Urinary bladder (tissue), 3 donors: ENCODE measurements at regions not wholly inside any gene's neighbourhood (a gene's known extent, or its start where the extent isn't known, plus 50 kb on each side); places are given as distances from the start of the nearest gene placed in this dataset.

Experiments
- DNase-seq: peaks from one replicate; pipeline ENCODE4 v3.0.0-alpha.2; 2015; ENCODE audit errors: extremely low spot score
- H3K27ac ChIP-seq: one replicate; pipeline ENCODE4 v1.5.1; 2013; ENCODE audit warnings: low read depth, mild to moderate bottlenecking, moderate library complexity
- H3K36me3 ChIP-seq: one replicate; pipeline ENCODE4 v1.6.1; 2013; ENCODE audit warnings: mild to moderate bottlenecking, moderate library complexity; ENCODE audit not compliant: insufficient read depth
- H3K4me1 ChIP-seq: one replicate; pipeline ENCODE4 v1.6.1; 2013; ENCODE audit warnings: mild to moderate bottlenecking, moderate library complexity; ENCODE audit not compliant: insufficient read depth
- H3K4me3 ChIP-seq: one replicate; pipeline ENCODE4 v1.5.1; 2013; ENCODE audit warnings: low read depth, low read length
- WGBS: extraction: QIAGEN DNeasy Blood & Tissue Kit; methylation state at CpG from one replicate; pipeline ENCODE4 v1.1.7; 2013; 5-methylcytosine and 5-hydroxymethylcytosine counted together
- donor health status: healthy with polysubstance abuse.
- donor health status: healthy.

GRCh38 chr3:43162230-43163084 lies 56.6 kb upstream of the POMGNT2 start:
- Histone ChIP-seq H3K36me3 (no peaks in the 10 kb centered on the region), H3K4me3 (no peak overlapping the region), H3K27ac (no peak overlapping the region), H3K4me1 (no peaks in the 10 kb centered on the region)
- no peak for DNase-seq
- WGBS = 49% methylated on average over 13 of the region's 13 CpGs

DNA sequence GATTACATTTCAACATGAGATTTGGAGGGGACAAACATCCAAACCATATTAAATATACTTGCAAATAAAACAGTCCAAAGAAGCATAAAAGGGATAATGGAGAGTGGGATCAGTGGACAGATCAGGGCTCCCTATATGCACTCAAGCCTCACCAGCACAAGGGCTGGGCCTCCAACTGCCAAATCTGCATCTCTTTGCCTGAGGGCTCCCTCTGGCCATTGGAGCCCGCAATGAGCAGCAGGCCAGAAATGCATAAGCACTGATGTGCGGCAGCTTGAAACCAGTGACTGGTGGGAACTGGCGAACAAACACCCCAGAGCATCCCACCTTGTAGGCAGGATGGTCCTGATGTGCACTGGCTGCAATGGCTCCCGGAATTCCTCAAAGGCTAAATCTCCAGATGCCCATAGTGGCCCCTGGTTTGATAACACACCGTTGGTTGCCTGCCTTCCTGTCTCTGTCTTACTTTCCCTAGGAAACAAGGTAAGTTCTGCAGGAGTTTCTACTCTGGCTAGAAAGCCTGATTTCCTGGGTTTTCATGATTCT lies 55.9 kb upstream of the POMGNT2 start:
- 67% methylated on average over 5 of the region's 5 CpGs for WGBS
- no peaks in the 10 kb centered on the region for H3K36me3 ChIP-seq
- no peak for DNase-seq

DNA sequence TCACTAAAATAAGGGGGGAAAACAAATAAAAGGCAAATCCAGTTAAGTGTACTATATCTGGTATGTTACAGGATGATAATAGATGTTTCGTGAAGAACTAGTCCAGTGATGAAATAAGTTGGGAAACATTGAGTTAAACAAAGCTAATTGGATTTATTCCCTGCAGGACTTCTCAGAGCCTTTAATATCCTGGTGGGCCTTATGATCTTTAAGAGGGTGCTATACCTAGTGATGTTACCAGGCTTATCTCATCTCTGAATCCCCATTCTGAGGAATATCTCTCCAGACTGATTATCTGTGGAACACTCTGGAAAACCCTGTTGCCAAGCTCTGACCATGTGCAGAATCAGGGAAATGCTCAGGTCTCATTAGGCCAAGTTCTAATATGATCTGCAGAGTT lies 54.8 kb upstream of the POMGNT2 start:
- no peaks in the 10 kb centered on the region for H3K4me1 ChIP-seq

More for the DNA sequence above, 55.9 kb upstream of the POMGNT2 start:
- Histone ChIP-seq H3K4me1 (no peaks in the 10 kb centered on the region), H3K4me3 (no peak overlapping the region), H3K27ac (no peak overlapping the region)

GRCh38 chr3:43159876-43160255 lies 54.0 kb upstream of the POMGNT2 start:
- WGBS = 65% methylated on average over 3 of the region's 3 CpGs

More for the DNA sequence above, 54.8 kb upstream of the POMGNT2 start:
- Histone ChIP-seq H3K4me3 (no peak overlapping the region), H3K36me3 (no peaks in the 10 kb centered on the region), H3K27ac (no peak overlapping the region)
- no peak for DNase-seq
- WGBS = 98% methylated on average over 1 of the region's 1 CpG

GRCh38 chr3:43159131-43159875 lies 53.4 kb upstream of the POMGNT2 start:
- Histone ChIP-seq H3K36me3 (no peaks in the 10 kb centered on the region), H3K4me3 (no peak overlapping the region), H3K4me1 (no peaks in the 10 kb centered on the region), H3K27ac (no peak overlapping the region)
- no peak for DNase-seq
- 82% methylated on average over 8 of the region's 8 CpGs for WGBS

More at GRCh38 chr3:43159876-43160255, 54.0 kb upstream of the POMGNT2 start:
- no peaks in the 10 kb centered on the region for H3K4me1 ChIP-seq
- H3K36me3 ChIP-seq = no peaks in the 10 kb centered on the region
- no peak overlapping the region for H3K4me3 ChIP-seq
- no peak for DNase-seq
- H3K27ac ChIP-seq = no peak overlapping the region

DNA sequence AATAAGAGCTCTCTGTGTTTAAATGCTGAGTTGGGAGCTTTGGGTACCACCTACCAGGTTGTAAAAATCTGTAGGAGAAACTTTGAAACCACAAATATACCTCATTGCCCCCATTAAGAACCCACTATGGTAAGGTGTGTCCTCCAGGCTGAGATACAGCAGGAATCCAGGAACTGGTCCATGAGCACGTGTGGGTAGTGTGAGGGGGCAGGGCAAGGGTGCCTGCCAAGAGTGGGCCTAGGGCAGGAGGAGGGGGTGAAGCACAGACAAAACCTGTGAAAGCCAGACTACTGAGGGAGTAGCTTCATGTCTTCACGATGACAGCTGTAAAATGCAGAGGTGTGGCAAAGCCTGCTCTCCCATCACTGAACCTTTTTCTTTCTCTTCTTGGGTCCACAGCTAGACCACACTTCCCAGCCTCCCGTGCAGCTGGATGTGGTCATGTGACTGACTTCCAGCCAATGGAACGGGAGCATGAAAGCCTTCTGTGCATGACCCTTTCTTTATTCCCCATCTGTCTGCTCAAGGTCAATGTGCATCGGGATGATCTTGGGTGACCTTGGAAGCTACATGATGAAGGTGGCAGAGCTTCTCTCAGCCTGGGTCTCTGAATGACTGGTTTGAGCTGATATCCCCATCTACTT lies 51.1 kb upstream of the POMGNT2 start:
- Histone ChIP-seq H3K4me3 (no peak overlapping the region), H3K27ac (no peak overlapping the region), H3K4me1 (no peaks in the 10 kb centered on the region), H3K36me3 (no peaks in the 10 kb centered on the region)
- WGBS = 76% methylated on average over 5 of the region's 5 CpGs
- DNase-seq = no peak

GRCh38 chr3:43155464-43156121 lies 49.7 kb upstream of the POMGNT2 start:
- no peaks in the 10 kb centered on the region for H3K4me1 ChIP-seq
- H3K36me3 ChIP-seq = no peaks in the 10 kb centered on the region
- no peak overlapping the region for H3K27ac ChIP-seq
- no peak for DNase-seq
- WGBS = 38% methylated on average over 11 of the region's 11 CpGs
- H3K4me3 ChIP-seq = no peak overlapping the region
